Neural progenitor cell (in vitro differentiated cells): ENCODE measurements at regions not wholly inside any gene's neighbourhood (a gene's known extent, or its start where the extent isn't known, plus 50 kb on each side); places are given as distances from the start of the nearest gene placed in this dataset.

ENCODE experiments used
- EZH2 ChIP-seq: fragments of 200-600 bp; sonication (generic); IDR thresholded peaks from 2 replicates; pipeline ENCODE4 v1.6.1; 2017; ENCODE audit warnings: antibody characterized with exemption, mild to moderate bottlenecking, moderate library complexity
- EZH2phosphoT487 ChIP-seq: fragments of 200-600 bp; sonication (generic); IDR thresholded peaks from 2 replicates; pipeline ENCODE4 v1.6.1; 2017; ENCODE audit warnings: antibody characterized with exemption
- TF ChIP-seq, protein P1 (sequence below): fragments of 200-600 bp; sonication (generic); IDR thresholded peaks from 2 replicates; pipeline ENCODE4 v1.5.1; 2017; ENCODE audit warnings: antibody characterized with exemption, mild to moderate bottlenecking

DNA sequence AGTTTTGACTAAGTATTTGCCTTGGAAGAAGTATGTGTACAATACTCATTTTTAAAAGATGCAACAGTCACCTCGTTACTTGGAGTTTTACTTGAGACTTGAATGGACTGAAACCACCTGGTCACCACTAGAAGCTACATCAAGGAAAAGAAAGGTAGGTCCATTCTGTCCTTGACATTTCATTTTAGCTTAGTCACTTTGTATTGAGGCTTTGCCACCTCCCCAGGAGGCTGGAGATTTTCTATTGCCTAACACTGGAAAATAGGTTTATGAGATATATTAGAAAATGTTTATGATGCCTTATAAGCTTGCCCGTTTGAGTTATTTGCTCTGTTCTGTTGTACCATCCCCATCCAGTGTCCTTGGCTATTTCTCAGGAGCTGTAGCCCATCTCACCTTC, 107.9 kb upstream of the ETAA1 start:
- TF ChIP-seq, protein P1, sequence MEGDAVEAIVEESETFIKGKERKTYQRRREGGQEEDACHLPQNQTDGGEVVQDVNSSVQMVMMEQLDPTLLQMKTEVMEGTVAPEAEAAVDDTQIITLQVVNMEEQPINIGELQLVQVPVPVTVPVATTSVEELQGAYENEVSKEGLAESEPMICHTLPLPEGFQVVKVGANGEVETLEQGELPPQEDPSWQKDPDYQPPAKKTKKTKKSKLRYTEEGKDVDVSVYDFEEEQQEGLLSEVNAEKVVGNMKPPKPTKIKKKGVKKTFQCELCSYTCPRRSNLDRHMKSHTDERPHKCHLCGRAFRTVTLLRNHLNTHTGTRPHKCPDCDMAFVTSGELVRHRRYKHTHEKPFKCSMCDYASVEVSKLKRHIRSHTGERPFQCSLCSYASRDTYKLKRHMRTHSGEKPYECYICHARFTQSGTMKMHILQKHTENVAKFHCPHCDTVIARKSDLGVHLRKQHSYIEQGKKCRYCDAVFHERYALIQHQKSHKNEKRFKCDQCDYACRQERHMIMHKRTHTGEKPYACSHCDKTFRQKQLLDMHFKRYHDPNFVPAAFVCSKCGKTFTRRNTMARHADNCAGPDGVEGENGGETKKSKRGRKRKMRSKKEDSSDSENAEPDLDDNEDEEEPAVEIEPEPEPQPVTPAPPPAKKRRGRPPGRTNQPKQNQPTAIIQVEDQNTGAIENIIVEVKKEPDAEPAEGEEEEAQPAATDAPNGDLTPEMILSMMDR, result no peak
- TF ChIP-seq EZH2phosphoT487 (no peak), EZH2 (no peak)
